COLO668 (cell line): ENCODE measurements at regions not wholly inside any gene's neighbourhood (a gene's known extent, or its start where the extent isn't known, plus 50 kb on each side); places are given as distances from the start of the nearest gene placed in this dataset.
A peak's percentile ranks its signal among the peaks of the same experiment; 100 is the strongest.

Experiments
- DNase-seq: peaks from one replicate; lab custom pipeline; 2025; ENCODE audit not compliant: unreplicated experiment; lab: John Stamatoyannopoulos, UW

- DNase-seq = peak; percentile 17
Measured at GRCh38 chr2:164439885-164440284, 181.4 kb downstream of the GRB14 start.

GRCh38 chr2:164439235-164439634, 182.0 kb downstream of the GRB14 start:
- no peak for DNase-seq

GRCh38 chr2:164438490-164439205, 182.6 kb downstream of the GRB14 start:
- no peak for DNase-seq

GRCh38 chr2:164436131-164436530, 185.2 kb downstream of the GRB14 start:
- DNase-seq = no peak

- DNase-seq = peak; percentile 29
Measured at GRCh38 chr2:164430166-164430783, 191.0 kb downstream of the GRB14 start.

- no peak for DNase-seq
Measured at GRCh38 chr2:164429354-164429753, 191.9 kb downstream of the GRB14 start.

GRCh38 chr2:164427111-164427510, 194.2 kb downstream of the GRB14 start:
- DNase-seq = no peak

GRCh38 chr2:164420787-164421186, 200.5 kb downstream of the GRB14 start:
- DNase-seq = no peak

GRCh38 chr2:164412831-164413230, 208.5 kb downstream of the GRB14 start:
- DNase-seq = no peak

GRCh38 chr2:164389411-164389810, 231.9 kb downstream of the GRB14 start:
- DNase-seq = no peak

GRCh38 chr2:164388511-164388910, 232.8 kb downstream of the GRB14 start:
- DNase-seq = no peak

GRCh38 chr2:164386231-164386630, 235.1 kb downstream of the GRB14 start:
- DNase-seq = no peak

GRCh38 chr2:164384434-164384833, 236.8 kb downstream of the GRB14 start:
- no peak for DNase-seq

GRCh38 chr2:164371916-164372315, 249.4 kb downstream of the GRB14 start:
- no peak for DNase-seq

- no peak for DNase-seq
Measured at GRCh38 chr2:164369366-164369765, 251.9 kb downstream of the GRB14 start.

- DNase-seq = no peak
Measured at GRCh38 chr2:164368896-164369295, 252.4 kb downstream of the GRB14 start.

- no peak for DNase-seq
Measured at GRCh38 chr2:164363646-164364045, 257.6 kb downstream of the GRB14 start.

- no peak for DNase-seq
Measured at GRCh38 chr2:164351536-164351935, 269.7 kb downstream of the GRB14 start.

GRCh38 chr2:164335947-164336346, 285.3 kb downstream of the GRB14 start:
- DNase-seq = peak; percentile 49

- no peak for DNase-seq
Measured at GRCh38 chr2:164335128-164335527, 286.2 kb downstream of the GRB14 start.

- DNase-seq = no peak
Measured at GRCh38 chr2:164328310-164328709, 293.0 kb downstream of the GRB14 start.

GRCh38 chr2:164323978-164324377, 297.3 kb downstream of the GRB14 start:
- DNase-seq = no peak

- peak; percentile 5 for DNase-seq
Measured at GRCh38 chr2:164314148-164314547, 307.1 kb downstream of the GRB14 start.
